ENCODE measurements at regions not wholly inside any gene's neighbourhood (a gene's known extent, or its start where the extent isn't known, plus 50 kb on each side); places are given as distances from the start of the nearest gene placed in this dataset.
"Not testable (repeated sequence)": the region's sequence is repeated elsewhere in the genome, so short reads cannot be mapped to it uniquely, and the experiment has no call there.

DNA sequence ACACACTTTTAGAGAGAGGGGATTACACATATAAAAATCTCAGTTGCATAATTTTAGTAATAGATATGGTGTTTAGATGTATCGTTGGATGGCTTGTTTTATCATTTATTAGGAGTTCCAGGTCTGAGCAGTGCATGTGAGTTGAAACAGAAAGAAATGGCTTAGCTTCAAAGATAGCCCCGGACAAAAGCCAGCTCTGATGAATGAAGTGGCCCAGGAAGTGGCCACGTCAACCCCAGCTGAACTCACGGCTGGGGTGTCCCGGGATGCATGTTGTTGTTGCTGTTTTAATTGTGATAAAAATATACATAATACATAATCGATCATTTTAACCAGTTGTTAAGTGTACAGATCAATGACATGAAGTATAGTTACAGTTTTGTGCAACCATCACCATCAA lies 1513.6 kb downstream of the BRD1 start:
- DNase-seq (ENCODE audit: low spot score) = no peak

DNA sequence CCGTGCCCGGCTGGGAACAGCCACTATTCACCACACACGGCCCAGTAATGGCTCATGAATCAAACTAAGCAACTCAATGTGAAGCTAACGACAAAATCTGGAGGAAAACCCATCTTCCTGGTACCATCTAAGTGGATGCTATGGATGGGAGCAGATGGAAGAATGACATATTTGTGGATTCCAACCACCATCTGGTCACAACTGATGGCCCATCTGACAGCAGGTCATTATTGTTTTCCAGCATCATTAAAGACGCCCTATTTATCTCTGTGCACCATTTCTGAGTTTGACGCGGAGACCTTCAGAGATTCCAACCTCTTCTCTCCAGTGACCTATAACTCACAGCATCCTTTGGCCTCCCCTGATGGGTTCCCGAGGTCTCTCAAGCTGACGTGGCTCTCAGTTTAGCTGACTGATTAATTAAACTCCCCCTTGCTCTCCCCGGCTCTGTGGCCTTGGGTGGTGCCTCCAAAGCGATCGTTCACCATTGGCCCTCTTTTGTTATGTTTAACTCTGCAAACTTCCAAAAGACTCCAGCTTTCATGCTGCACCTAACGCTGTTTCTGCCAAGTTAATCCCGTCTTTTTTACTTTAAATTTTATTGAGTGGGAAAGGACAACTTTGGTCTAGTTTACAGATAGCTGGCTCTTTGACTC lies 1514.4 kb downstream of the BRD1 start:
- no peak for DNase-seq (ENCODE audit: low spot score)

DNA sequence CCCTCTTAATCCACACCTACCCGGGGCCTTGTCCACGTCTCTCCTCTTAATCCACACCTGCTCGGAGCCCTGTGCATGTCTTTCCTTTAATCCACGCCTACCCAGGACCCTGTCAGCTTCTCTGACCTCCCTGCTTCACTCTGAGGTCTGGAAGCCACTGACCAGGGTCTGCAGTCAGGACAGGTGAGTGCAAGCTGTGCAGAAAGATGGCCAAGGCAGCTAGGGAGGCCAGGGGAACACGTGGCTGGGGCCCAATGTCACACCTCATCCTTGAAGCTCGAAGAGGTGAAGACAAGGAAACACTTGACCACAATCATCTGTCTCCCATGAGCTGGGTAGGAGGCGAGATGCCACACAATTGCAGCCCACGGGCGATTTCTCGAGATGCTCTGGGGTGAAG lies 1516.9 kb downstream of the BRD1 start:
- no peak for DNase-seq (ENCODE audit: low spot score)

DNA sequence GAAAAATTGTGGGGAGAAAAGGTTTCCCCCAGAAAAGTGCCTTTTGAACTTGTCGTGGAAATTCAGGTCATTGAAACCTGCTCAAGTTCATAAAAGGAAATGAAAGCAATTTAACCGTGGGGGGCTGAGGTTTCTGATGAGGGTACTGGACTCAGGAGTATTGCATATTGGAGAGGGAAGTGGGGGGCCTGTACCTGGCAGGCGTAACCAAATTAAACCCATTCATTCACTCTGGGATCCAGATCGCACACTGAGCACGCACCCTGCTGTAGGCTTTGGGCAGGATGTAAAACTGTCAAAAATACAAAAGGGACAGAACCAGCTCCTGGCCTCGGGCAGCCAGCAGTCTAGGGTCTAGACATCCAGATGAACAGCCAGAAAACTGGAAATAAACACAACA lies 1517.4 kb downstream of the BRD1 start:
- no peak for DNase-seq (ENCODE audit: low spot score)

DNA sequence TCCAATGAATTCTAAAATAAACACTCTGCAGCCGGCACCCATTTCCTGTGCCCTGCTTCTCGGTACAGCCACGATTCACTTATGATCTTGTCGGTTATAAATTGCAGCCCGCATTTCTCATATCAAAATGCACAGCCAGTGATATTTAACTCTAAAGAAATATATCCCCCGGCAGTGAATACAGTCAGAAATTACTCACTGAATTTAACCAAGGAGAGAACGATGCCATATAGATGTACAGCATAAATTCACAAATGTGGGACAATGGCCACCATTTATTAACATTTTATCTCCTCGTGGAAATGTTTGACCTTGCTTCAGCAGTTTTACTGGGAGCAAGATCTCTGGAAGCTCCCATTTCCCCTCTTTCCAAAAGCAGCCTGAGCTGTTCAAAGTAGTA lies 1517.8 kb downstream of the BRD1 start:
- DNase-seq (ENCODE audit: low spot score) = no peak

DNA sequence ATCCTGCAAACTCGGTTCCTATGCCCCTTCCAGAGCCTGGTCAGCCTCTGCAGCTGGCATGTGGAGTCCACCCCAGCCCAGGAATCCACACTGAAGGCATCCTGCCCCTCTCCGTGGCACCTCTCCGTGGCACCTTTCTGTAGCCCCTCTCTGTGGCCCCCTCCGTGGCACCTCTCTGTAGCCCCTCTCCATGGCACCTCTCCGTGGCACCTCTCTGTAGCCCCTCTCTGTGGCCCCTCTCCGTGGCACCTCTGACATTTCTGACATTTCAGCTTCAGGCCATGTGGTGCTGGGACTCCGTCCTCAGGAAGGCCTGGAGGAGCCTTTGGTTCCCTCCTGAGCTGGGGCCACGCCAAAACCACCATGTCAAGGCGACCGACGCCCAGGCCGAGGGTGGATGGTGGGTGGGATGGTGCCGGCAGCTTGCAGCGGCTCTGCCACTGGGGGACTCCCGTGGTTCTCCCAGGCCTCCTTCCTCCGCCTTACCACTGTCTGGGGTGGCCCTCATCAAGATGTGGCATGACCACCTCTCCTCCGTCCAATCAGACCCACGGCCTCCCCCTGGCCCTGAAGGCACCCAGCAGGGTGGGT lies 1518.5 kb downstream of the BRD1 start:
- DNase-seq (ENCODE audit: low spot score) = no peak

DNA sequence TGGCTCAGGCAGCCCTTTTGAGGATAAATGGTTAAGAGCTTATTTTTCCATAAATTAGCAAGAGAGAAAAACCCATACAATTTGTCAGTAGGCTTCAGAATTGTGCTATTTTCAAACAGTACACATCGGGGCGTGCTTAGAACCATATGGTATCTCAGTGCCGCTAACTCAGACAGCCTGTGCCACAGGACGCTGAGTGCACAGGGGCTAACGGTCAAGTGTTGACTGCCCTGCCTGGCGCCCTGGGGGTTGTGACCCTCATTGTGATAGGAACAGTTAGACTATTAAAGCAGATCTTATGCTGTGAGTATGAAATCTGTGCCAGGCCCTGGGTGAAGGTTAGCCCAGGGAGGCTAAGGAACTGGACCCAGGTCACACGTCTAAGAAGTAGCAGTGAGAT lies 1519.7 kb downstream of the BRD1 start:
- DNase-seq (ENCODE audit: low spot score) = no peak

DNA sequence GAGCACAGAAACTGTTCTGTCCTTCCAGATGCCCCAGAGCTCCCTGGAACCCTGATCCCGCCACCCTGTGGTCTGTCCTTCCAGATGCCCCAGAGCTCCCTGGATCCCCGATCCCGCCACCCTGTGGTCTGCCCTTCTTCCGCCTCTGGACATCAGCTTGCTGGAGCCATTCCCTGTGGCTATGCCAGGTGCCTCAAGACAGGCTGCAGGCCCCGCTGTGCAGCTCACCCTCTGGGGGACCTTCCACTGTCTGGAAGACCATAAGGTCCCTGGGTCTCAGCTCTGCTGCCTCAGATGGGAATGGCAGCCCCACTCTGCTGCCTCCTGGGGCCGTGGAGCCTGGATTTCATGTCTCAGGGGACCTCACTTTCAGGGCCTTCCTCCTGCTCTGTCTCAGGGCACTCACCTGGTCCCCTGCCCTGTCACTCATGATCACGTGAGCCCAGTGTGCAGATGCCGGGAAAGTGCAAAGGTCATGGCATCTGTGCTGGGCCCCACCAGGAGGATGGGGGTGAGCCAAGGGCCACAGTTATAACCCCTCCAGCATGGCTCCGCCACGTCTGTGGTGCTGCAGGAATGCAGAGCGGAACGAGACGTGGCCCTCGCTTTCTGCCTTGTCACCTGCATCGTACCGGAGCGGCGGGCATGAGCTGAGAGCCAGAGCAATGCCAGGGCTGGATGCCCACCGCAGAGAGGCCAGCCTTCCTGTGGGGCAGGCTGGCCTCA lies 1520.7 kb downstream of the BRD1 start:
- DNase-seq (ENCODE audit: low spot score) = no peak

DNA sequence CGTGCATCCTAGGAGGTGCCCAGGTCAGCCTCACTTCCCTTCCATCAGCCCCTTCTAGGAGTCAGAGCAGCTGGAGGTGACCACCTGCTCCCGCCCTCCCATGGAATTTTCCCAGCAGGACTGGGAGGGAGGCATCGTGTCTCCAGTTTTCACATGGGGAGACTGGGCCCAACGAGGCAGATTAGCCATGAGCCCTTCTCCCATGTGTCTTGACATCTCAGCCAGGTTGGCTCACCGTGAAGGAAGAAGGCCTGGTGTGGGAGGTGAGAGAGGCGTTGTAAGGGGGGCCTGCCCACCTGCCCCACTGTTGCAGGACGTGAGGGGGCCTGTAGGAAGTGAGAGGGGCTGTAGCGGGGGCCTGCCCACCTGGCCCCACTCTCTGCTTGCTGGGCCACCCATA lies 1521.4 kb downstream of the BRD1 start:
- DNase-seq (ENCODE audit: low spot score) = no peak

DNA sequence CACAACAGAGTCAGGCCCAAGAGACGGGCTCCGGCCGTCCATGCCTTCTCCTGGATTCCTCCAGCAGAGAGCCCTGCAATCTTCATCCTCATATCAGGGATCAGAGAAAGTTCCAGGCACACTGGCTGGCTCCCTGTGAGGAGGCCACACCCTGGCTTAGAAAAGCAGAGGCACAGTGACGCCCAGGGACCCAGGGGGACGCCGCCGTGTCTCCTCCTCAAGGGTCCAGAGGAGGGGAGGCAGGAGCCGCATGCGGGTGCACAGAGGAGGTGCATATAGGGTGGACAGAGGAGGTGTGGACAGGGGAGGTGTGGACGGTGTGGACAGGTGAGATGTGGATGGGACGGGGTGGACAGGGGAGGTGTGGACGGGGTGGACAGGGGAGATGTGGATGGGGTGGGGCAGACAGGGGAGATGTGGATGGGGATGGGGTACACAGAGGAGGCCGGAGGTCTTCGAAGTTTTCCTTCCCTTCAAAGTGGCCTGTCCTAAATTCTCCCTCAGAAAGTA lies 1521.9 kb downstream of the BRD1 start:
- no peak for DNase-seq (ENCODE audit: low spot score)

DNA sequence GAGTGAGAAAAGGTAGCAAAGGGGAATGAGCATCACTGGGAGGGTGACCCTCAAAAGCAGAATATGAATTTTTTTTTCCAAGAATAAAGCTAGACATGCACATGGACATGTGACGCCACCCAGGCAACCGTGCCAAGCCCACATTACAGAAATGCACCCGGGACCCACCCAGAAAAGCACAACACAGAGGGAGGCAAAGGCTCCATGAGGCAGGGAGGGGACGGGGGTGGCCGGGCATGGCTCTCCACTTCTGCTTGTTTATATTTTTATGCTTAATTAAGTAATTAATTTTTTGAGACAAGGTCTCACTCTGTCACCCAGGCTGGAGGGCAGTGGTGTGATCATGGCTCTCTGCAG lies 1524.3 kb downstream of the BRD1 start:
- DNase-seq (ENCODE audit: low spot score) = no peak

DNA sequence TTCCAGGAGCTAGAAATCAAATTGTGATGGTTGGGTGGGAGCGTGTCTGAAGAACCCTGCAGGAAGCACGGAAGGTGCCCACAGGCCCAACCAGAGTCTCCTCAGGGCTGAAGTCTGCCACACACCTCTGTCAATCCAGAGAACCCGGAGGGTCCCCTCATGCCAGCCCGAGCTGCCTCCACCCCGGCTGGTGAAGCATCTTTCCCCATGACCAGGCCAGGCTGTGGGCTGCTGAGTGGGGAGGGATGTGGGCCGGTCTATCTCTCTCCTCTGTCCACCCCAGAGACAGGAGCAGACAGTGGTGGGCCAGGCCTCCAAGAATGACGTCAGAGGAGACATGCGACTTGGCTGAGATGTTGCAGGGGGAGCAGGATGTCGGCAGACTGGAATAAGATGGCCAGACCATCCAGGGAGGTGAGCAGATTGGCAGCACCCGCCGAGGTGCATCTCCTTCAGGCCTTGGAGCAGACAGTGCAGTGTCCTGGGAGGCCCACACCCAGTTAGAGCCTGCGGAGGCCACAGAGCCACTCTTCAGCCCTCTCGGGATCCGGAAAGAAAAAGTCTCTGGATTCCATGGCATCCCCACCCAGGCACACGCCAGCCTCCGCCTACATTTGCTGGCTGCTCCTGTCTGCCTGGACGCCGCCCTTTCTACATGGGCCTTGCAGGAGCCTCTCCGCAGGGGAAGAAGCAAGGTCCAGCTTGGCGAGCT lies 1524.9 kb downstream of the BRD1 start:
- no peak for DNase-seq (ENCODE audit: low spot score)

DNA sequence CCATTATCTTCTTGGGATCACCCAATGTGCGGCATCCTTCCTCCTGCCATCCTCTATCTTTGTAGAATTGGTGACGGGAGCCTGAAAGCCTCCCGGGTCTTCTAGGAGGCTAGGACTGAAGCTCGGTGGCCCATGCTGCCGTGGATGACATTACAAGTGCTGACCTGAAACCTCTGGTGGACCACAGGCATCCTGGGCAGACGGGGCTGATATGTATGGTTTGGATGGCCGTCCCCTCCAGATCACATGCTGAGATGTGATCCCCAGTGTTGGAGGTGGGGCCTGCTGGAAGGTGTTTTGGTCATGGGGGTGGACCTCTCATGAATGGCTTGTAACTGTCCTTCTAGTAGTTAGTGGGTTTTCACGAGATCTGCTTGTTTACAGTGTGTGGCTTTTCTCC lies 1525.8 kb downstream of the BRD1 start:
- no peak for DNase-seq (ENCODE audit: low spot score)

DNA sequence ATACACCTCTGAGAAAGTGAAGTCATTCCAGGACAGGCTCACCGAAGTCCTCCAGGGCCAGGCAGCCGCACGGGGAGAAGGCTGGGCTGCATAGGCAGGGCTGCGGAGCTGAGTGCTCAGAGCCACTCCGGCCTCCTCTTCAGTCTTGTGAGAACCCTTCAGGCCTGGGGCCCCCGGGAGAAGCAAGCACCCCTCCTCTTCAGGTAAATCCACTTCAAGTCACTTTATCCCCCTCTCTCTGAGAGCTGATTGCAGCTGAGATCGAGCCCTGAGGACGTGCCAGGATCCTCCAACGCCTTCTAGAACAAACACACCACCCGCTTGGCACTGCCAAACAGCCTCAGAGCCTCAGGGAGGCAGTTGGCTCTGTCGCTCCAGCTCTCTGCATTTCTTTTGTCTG lies 1526.3 kb downstream of the BRD1 start:
- no peak for DNase-seq (ENCODE audit: low spot score)

DNA sequence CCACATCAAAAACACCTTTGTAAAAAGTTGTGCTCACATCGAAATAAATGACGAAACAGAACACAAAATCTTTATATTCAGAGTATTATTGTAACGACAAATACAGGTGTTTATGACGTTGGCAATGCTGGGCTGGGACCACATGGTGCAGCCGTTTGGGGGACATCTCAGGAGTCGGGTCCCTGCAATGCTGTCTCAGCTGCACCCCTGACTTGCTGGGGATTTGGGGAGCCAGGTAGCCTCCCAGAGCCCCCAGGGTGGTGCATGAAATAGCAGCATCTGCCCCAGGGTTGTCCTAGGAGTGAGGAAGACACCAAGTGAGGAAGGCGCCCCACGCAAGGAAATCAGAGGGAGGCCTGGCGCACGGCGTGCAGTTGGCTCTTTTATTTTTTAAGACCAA lies 1526.8 kb downstream of the BRD1 start:
- no peak for DNase-seq (ENCODE audit: low spot score)

DNA sequence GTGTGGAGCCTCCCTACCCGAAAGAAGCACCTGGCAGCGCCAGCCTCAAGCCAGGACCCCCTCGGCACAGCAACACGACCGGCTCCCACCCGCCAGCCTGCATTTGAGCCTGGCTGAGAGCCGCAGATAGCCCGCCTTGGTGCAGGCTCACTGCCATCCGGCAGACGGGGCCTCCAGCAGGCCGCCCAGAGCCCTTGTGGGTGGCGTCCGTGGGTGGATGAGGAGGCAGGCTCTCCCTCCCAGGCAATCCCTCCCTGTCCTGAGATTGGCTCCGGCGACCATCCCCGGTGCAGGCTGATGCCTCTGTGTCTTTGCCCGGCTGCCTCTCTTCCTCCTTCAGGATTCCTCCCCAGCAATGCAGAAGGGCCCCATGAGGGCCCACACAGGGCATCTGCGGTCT lies 1527.9 kb downstream of the BRD1 start:
- DNase-seq (ENCODE audit: low spot score) = no peak

DNA sequence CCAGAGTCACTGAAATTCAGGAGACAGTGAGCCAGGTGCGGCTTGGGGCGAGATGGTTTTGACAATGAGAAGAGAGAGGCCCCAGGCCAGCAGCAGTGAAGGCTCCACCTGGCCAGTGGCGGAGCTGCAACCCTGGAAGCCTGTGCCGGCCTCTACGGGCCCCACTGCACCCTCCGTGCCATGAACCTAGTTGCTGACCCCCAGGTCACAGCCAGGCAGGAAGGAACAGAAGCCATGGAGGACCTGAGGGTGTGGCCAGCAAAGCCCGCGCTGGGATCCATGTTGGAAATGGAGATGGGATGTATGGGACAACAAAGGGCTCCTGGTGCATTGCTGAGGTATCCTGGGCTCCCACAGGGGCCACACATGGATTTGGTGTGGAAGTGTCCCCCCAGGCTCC lies 1528.5 kb downstream of the BRD1 start:
- no peak for DNase-seq (ENCODE audit: low spot score)

DNA sequence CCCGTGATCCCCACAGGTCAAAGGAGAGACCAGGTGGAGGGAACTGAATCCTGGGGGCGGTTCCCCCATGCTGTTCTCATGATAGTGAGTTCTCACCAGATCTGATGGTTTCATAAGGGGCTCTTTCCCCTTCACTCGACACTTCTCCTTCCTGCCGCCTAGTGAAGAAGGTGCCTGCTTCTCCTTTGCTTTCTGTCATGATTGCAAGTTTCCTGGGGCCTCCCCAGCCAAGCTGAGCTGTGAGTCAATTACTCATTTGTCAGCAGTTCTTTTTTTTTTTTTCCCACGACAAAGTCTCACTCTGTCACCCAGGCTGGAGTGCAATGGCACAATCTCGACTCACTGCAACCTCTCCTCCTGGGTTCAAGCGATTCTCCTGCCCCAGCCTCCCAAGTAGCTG lies 1530.4 kb downstream of the BRD1 start:
- DNase-seq (ENCODE audit: low spot score) = no peak

DNA sequence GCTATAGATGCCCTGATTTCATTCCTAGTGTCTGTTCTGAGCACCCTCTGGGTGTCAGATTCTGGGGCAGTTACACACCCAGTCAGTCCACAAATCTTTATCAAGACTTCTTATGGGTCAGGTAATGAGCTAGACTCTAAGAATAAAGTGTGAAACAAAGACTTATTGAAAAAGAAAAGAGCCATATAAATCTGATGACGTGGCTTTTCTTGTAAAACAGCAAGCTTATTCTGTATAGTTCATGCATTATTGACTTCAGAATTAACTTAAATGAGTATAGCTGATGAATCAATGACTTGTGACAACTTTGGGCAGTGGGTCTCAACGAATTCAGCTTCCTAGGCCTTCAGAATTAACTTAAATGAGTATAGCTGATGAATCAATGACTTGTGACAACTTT lies 1527.5 kb downstream of the TBC1D22A start:
- not testable (repeated sequence) for DNase-seq (ENCODE audit: low spot score)

DNA sequence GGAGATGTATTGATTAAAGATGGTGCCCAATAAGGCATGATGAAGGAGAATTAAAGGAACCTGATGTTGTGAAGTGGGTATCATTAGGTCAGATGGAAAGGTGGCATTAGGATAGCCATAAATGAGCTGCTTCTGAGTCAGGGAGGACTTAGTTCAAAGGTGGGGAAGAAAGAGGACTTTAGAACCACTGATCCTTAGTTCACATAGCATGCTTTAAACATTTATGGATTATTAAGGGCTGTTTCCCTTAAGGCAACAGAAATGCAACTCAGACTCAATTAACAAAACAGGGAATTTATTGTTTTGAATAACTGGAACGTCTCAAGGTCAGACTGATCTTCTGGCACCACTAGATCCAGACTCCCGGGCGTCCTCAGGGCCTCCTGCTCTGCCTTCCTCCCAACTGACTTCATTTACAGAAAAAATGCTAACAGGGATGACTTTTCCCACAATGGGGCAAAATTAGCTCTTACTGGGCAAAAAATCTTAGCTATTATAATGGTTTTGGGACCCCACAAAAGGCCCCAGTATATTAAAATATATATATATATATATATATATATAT lies 1526.0 kb downstream of the TBC1D22A start:
- no peak for DNase-seq (ENCODE audit: low spot score)

DNA sequence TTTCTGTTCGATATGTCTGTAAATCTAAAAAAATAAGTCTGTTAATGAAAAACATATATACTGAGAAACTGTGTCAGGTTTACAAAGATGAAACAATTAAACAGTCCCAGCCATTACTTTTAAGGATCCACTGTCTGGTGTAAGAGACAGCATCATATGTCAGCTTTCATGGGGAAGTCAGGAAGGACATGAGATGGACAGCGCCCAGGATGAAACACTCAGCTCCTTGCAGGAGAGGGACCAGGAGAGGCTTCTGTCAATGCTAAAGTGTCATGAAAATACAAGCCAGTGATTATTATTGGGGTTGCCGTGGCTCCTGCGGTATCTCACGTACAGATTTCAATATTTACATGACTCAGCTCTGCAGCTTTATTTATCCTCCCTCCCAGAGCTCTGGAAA lies 1524.6 kb downstream of the TBC1D22A start:
- DNase-seq (ENCODE audit: low spot score) = no peak

DNA sequence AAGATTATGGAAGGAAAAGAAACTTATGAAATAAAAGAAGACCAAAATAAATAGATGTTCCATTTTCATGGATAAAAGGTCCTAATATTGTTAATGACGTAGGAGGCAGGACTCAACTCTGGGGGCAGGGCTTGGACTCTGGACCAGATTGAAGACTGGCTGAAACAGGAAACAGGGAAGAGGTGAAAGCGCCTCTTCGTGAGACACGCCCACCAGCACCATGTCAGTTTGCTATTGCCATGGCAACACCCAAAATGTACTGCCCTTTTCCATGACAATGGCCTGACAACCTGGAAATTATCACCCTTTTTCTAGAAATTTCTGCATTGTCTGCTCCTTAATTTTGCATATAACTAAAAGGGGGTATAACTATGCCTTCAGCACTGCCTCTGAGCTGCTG lies 1522.2 kb downstream of the TBC1D22A start:
- no peak for DNase-seq (ENCODE audit: low spot score)

DNA sequence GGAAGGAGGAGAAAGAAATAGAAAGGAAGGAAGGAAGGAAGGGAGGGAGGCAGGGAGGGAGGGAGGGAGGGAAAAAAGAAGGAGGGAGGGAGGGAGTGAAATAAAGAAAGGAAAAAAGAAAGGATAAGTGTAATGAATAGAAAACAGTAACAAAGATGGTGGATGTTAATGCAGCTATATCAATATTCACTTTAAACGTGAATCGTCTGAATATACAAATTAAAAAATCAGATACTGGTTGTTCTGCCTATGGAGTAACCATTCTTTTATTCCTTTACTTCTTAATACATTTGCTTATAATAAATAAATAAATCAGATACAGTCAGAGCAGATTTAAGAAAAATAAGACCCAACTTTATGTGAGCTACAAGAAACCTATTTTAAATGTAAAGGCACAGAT lies 1520.4 kb downstream of the TBC1D22A start:
- no peak for DNase-seq (ENCODE audit: low spot score)

Data from putamen (tissue), 1 donor.